ENCODE measurements at regions not wholly inside any gene's neighbourhood (a gene's known extent, or its start where the extent isn't known, plus 50 kb on each side); places are given as distances from the start of the nearest gene placed in this dataset.

GRCh38 chr6:81995548-81996289, 243.2 kb upstream of the TENT5A start:
- Histone ChIP-seq H3K36me3 (no peaks in the 10 kb centered on the region), H3K27me3 (no peaks in the 10 kb centered on the region), H3K27ac (peak overlapping the region; percentile 29 to 55), H3K4me3 (no peak overlapping the region), H3K9me3 (no peaks in the 10 kb centered on the region), H3K4me1 (no peaks in the 10 kb centered on the region)
- intact Hi-C loops (cut with DNase I; ENCODE audit: low total_unique reads) = no loop called here
- no peak for DNase-seq (ENCODE audit: low spot score in 2 of 2)
- TF ChIP-seq POLR2A (IDR thresholded peaks at IDR 0.05) = no peak
- no peak for TF ChIP-seq CTCF (IDR thresholded peaks at IDR 0.05)
- TF ChIP-seq POLR2AphosphoS5 (IDR thresholded peaks at IDR 0.05) = no peak

GRCh38 chr6:81988871-81989270, 236.4 kb upstream of the TENT5A start:
- Histone ChIP-seq H3K9me3 (no peaks in the 10 kb centered on the region), H3K4me3 (no peak overlapping the region), H3K36me3 (no peaks in the 10 kb centered on the region), H3K27me3 (no peaks in the 10 kb centered on the region), H3K27ac (no peak overlapping the region), H3K4me1 (no peaks in the 10 kb centered on the region)
- no peak for TF ChIP-seq POLR2A (IDR thresholded peaks at IDR 0.05)
- TF ChIP-seq CTCF (IDR thresholded peaks at IDR 0.05) = no peak
- no peak for TF ChIP-seq POLR2AphosphoS5 (IDR thresholded peaks at IDR 0.05)
- intact Hi-C loops (cut with DNase I; ENCODE audit: low total_unique reads) = loop anchor here (10.0 kb wide), 1 partner anchor 1604 kb away; no protein-coding TSS in a partner anchor
- no peak for DNase-seq (ENCODE audit: low spot score in 2 of 2)

- no peaks in the 10 kb centered on the region for H3K36me3 ChIP-seq
- intact Hi-C loops (cut with DNase I; ENCODE audit: low total_unique reads) = loop anchor here (10.0 kb wide), 1 partner anchor 1604 kb away; no protein-coding TSS in a partner anchor
- no peak for DNase-seq (ENCODE audit: low spot score in 2 of 2)
- no peaks in the 10 kb centered on the region for H3K4me1 ChIP-seq
- no peak for TF ChIP-seq CTCF (IDR thresholded peaks at IDR 0.05)
- TF ChIP-seq POLR2AphosphoS5 (IDR thresholded peaks at IDR 0.05) = no peak
- TF ChIP-seq POLR2A (IDR thresholded peaks at IDR 0.05) = no peak
- H3K27ac ChIP-seq = no peak overlapping the region
- no peaks in the 10 kb centered on the region for H3K9me3 ChIP-seq
- no peaks in the 10 kb centered on the region for H3K27me3 ChIP-seq
- H3K4me3 ChIP-seq = no peak overlapping the region
Measured at GRCh38 chr6:81988446-81988845, 236.0 kb upstream of the TENT5A start.

- Histone ChIP-seq H3K4me3 (no peak overlapping the region), H3K9me3 (no peaks in the 10 kb centered on the region), H3K4me1 (no peaks in the 10 kb centered on the region), H3K27ac (no peak overlapping the region), H3K27me3 (no peaks in the 10 kb centered on the region), H3K36me3 (no peaks in the 10 kb centered on the region)
- TF ChIP-seq POLR2AphosphoS5 (IDR thresholded peaks at IDR 0.05) (no peak), POLR2A (IDR thresholded peaks at IDR 0.05) (no peak), CTCF (IDR thresholded peaks at IDR 0.05) (no peak)
- intact Hi-C loops (cut with DNase I; ENCODE audit: low total_unique reads) = loop anchor here (10.0 kb wide), 1 partner anchor 1602 kb away; no protein-coding TSS in a partner anchor
- no peak for DNase-seq (ENCODE audit: low spot score in 2 of 2)
Measured at GRCh38 chr6:81987293-81987692, 234.8 kb upstream of the TENT5A start.

- Histone ChIP-seq H3K4me1 (no peaks in the 10 kb centered on the region), H3K27ac (no peak overlapping the region), H3K36me3 (no peaks in the 10 kb centered on the region), H3K4me3 (no peak overlapping the region), H3K27me3 (no peaks in the 10 kb centered on the region), H3K9me3 (no peaks in the 10 kb centered on the region)
- TF ChIP-seq CTCF (IDR thresholded peaks at IDR 0.05) = no peak
- no peak for TF ChIP-seq POLR2A (IDR thresholded peaks at IDR 0.05)
- intact Hi-C loops (cut with DNase I; ENCODE audit: low total_unique reads) = loop anchor here (10.0 kb wide), 1 partner anchor 1600 kb away; no protein-coding TSS in a partner anchor
- no peak for DNase-seq (ENCODE audit: low spot score in 2 of 2)
Measured at GRCh38 chr6:81985191-81985590, 232.7 kb upstream of the TENT5A start.
